AG09319 (cell line): ENCODE measurements at regions not wholly inside any gene's neighbourhood (a gene's known extent, or its start where the extent isn't known, plus 50 kb on each side); places are given as distances from the start of the nearest gene placed in this dataset.

ENCODE experiments used
- DNase-seq: peaks from one replicate; pipeline ENCODE4 v3.0.0-alpha.2; 2010; ENCODE audit warnings: low read depth; ENCODE audit errors: extremely low read depth
- TF ChIP-seq, protein P1 (sequence below): IDR thresholded peaks from 2 replicates; pipeline ENCODE4 v1.5.1; 2011; ENCODE audit warnings: low read depth, mild to moderate bottlenecking, inconsistent platforms, low read length, moderate library complexity

DNA sequence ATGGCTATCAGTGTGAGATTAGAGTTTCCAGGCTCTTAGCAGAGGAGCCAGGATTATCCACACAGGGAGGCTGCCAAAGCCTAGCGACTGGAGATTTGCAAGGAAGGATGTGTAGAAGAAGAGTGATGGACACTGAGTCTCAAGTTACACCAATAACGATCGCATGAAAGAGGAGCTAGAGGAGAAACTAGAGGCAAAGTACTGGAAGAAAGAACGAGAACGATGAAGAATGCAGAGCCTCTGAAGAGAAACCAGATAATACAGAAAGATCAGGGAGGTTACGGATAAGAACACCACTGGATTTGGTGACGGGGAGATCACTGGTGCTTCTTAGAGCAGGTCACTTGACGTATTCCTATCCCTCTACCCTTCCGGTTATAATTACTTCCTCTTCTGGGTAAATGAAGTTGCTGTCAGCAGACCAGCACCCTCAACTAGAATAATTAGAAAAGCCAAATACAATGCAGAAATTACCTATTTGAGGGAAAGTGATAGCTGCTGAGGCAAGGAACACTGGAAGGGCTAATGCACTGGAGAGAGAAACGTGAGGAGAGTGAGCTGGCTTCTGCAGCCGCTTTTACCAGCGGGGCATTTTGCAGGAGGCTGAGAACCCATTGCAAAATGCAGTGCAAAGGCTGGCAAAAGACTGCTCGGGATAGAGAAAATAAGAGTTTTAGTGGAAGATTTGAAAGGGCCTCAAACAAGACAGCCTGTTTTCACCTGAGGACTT, 93.1 kb upstream of the HIF1A start:
- TF ChIP-seq, protein P1, sequence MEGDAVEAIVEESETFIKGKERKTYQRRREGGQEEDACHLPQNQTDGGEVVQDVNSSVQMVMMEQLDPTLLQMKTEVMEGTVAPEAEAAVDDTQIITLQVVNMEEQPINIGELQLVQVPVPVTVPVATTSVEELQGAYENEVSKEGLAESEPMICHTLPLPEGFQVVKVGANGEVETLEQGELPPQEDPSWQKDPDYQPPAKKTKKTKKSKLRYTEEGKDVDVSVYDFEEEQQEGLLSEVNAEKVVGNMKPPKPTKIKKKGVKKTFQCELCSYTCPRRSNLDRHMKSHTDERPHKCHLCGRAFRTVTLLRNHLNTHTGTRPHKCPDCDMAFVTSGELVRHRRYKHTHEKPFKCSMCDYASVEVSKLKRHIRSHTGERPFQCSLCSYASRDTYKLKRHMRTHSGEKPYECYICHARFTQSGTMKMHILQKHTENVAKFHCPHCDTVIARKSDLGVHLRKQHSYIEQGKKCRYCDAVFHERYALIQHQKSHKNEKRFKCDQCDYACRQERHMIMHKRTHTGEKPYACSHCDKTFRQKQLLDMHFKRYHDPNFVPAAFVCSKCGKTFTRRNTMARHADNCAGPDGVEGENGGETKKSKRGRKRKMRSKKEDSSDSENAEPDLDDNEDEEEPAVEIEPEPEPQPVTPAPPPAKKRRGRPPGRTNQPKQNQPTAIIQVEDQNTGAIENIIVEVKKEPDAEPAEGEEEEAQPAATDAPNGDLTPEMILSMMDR: no peak
- no peak for DNase-seq

DNA sequence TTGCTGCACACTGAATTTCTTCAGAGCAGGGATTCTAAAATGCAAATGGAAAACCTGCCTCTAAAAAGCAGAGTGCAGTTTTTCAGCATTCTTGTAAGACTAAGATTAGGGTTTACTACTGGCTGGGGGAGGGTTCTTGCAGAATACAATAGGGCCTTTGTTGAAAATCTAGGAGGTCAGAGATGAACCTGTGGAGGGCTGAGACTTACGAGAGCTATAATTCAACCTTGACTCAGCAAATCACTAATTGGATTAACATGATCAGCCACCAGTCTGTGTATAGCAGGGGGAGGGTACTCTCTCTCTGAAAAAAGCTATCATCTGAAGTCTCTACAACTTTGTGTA, 92.6 kb upstream of the HIF1A start:
- TF ChIP-seq, protein P1: no peak
- DNase-seq: no peak

DNA sequence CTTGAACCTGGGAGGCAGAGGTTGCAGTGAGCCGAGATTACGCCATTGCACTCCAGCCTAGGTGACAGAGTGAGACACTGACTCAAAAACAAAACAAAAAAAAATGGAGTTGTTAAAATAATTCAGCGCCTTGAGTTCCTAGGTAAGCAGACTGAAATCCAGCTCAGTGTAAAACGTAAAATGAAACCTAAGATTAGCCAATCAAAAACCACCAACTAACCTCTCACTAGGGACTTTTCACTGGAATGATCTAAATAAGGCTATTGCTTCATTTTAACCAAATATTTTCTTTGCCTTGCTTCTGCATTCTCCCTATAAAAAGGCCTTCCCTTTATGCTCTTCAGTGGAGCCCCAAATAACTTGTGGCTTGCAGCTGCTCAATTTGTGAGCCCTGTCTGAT, 91.6 kb upstream of the HIF1A start:
- TF ChIP-seq, protein P1: no peak
- no peak for DNase-seq

DNA sequence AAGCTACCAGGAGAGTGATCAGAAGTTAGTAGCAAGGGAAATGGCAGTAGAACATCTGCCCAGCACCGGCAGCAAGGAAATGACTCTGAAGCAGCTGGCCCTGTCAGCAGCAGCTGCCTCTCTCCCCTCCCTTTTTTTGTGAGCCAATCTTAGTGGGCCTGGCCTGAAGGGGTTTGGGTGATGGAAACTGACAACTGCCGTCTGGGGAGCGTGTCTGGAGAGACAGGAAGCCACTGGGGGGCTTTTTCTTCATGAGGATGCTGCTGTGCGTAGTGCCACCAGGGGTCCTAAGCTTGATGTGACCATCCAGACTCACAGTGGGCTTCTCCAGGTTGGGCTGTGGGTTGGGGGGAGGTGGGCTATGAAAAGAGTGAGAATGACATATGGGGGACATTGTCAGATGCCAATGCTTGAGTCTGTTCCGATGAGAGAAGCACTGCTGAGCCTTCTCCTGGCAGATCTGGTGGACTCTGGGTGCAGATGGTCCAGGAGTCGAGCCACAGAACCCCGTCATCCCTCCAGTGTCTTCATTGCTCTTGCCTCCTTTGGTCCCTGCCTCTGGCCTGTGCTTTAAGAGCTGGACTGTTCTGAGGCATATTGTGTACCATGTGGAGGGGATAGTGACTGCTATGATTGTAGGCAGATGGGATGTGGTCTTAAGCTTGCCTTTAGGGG, 87.6 kb upstream of the HIF1A start:
- DNase-seq: no peak

DNA sequence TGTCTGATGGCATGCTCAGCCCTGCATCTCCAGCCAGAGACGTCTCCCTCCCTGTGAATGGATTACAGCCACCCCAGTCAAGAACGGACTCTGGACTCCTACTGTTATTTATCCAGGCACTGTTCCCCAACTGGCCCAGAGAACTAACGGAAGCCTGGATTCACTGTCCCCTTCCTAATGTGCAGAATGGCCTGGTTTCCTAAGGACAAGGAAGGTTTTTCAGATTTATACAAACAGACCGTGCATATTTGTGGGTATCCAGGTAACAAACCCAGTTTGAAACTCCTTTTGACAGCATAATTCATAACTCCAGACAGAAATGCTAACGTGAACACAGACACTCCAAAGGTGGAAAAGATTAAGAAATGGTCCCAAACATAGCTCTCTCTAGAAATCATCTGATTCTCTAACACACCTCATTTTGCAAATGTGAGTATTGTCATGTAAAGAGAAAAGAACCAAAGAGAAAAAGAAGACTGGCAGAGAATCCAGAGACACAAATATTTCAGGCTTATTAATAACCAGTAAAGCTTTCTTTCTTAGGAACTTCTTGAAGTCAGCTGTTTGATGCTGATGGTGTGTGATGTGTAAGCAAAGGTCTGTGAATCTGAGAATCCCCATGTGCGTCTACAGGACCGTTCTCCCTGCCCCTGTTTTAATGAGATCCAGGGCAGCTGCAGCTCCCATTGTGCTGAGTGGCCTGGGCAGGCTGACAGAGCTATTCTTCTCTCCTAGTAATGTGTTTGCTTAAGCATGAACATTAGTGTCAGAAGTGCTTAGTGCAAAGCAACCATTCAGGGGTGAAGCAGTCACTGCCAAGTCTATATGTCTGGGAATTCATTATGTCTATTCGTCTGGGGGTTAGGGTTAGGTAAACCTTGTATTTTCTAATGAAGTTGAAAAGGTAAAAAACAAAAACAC, 86.8 kb upstream of the HIF1A start:
- no peak for DNase-seq
- TF ChIP-seq, protein P1: no peak

More for the DNA sequence above, 87.6 kb upstream of the HIF1A start:
- TF ChIP-seq, protein P1: no peak

DNA sequence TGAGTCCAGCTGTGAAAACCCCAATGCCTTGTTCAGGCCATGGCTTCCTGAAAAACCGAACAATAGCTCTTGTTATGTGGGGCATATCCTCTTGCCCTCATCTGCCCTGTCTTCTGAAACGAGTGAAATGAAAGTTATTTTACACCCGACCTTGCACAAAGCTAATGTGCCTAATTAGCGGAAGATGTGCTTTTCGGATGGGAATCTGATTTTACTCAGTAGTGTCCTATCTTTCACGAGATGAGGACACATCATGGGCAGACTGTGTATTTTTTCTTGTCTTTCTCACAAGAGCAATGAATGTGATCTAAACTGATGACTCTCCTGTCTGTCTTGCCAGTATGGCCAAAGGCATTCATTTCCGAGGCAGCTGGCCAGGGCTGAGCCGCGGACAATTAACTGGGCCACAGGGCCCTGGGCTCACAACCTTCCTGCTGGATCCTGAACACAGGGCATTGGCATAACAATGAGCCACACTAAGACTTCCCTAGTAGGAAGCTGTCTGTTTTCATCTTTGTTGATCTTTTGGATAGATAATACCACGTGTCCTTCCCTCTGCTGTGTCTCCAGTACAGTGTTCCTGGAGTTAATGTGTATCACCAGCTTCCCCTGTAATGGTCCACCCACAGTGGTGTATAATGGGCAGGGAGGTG, 86.0 kb upstream of the HIF1A start:
- TF ChIP-seq, protein P1: no peak
- no peak for DNase-seq
